NCI-H345 (cell line): ENCODE measurements at regions not wholly inside any gene's neighbourhood (a gene's known extent, or its start where the extent isn't known, plus 50 kb on each side); places are given as distances from the start of the nearest gene placed in this dataset.

Experiments used
- DNase-seq: peaks from one replicate; lab custom pipeline; 2025; lab: John Stamatoyannopoulos, UW

- no peak for DNase-seq
Observed at GRCh38 chr2:228707846-228708245, 526.4 kb upstream of the SPHKAP start.

DNA sequence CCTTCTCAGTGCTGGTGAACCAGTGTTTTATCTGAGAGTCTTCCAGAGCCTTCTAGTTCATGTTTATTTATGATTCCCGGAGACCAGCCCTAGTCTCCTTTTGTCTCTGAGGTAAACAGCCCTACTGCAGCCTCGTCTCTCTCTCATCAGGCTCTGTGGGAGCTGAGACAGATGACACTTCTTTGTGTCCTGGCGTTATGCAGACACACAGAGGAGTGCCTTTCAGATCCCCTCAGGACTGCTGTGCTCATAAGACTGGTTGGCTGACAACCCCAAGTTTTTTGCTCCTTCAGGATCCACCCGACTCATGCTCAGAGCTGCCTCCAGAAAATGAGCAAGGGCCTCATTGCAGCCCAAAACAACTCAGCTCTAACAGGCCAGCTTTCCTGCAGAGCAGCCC, 523.8 kb upstream of the SPHKAP start:
- peak; percentile 37 for DNase-seq

DNA sequence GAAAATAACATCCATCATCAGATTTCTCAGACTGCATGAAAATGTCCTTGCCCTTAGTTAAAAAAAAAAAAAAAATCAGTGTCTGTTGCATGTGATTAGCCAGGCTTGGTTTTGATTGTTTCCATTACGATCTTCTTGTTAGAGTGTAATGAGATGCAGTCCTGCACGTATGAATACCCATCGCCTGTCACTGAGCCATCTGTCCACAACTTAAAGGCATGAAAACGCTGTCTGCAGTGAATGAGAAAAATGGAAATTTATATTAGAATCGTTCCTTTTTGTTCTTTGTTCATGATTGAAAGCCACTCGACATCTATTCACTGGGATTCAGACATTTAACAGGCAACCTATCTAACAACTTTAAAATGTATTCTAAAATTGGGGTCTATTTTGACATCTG, 521.7 kb upstream of the SPHKAP start:
- no peak for DNase-seq

- no peak for DNase-seq
Observed at GRCh38 chr2:228701506-228701905, 520.0 kb upstream of the SPHKAP start.

GRCh38 chr2:228700638-228701037, 519.2 kb upstream of the SPHKAP start:
- DNase-seq = no peak

DNA sequence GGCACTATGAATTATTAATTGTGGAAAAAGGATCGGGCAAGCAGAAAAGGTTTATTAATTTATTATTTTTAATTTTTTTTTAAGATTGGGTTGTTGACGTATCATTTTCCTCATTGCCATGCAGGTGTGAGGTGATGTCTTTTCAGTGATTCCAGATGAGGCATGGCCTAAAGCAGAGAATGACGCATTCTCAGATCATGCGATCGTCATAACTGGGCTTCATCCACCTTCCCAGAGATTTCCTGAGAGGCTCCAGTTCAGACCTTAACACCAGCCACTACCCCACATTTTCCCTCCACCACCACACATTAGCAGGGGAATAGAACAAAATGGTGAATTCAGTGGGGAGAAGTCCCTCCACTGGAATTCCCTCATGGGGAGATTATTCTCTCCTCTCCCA, 518.4 kb upstream of the SPHKAP start:
- DNase-seq = no peak

DNA sequence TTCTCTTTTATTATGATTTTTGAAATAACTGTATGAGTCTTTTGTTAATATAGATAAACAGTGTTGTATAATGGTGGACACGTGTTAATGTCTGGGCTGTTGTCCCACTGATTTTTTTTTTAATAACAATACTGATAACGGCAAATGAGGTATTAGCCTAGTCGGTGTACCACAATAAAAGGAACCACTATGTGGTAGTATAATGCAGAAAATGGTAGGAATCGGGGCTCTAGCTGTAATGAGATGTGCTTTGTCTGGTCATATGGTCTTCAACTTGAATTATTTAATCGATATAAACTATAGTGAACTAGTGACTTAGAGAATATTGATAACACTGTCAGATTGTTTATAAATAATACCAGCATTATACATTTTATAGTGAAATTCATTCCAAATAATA, 517.9 kb upstream of the SPHKAP start:
- DNase-seq = no peak

DNA sequence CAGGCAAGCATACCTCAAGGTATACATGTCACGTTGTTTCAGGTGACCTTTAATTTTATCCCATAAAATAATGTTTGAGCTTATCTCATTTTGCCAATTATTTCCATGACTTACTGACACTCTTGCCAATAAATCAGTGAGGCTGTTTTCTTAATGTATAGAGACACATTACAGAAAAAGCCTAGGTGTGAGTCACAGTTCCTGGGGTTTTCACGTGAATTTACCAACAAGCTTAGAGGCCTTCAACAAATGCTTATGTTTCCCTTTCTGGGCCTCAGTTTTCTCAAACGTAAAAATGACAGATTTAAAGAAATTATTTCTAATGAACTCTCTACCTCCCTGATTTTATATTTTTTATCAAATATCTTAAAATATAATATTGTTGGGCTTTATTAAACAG, 517.5 kb upstream of the SPHKAP start:
- no peak for DNase-seq

DNA sequence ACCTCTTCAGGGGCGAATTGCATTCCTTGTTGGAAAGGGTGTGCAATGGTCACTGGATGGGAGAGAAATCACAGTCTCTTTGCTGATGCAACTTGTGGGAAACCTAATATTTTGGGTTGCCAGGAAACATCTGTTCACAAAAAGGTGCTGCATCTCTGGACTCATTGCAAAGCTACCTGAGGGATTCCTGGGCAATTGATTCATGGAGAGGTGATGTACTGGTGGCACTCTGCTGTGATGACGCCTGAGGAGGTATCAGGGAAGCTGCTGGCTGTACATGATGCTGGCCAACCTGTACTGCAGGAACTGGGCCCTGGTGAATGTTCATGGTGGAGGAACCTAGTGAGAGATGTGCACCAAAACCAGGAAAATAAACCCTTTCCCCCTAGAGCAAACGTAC, 516.0 kb upstream of the SPHKAP start:
- DNase-seq = no peak

DNA sequence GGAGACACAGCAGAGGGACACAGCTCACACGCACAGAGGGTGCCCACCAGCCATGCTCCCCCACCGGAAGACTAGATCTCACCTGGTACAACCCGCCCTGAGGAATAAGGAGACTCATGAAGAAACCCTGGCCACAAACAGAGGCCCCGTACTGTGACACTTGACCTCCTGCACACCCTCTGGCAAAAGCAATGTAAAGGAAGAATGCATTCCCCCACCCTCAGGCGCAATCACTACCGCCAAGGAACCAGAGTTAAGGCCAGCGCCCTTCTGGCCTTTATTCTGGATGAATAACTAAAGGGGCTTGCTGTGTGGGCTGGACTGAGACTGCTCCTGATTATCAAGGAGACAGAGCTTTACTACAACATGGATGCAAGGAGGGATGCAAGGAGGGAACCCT, 509.2 kb upstream of the SPHKAP start:
- no peak for DNase-seq

GRCh38 chr2:228689053-228689452, 507.6 kb upstream of the SPHKAP start:
- DNase-seq = peak; percentile 59

GRCh38 chr2:228688007-228688645, 506.6 kb upstream of the SPHKAP start:
- peak; percentile 85 for DNase-seq

DNA sequence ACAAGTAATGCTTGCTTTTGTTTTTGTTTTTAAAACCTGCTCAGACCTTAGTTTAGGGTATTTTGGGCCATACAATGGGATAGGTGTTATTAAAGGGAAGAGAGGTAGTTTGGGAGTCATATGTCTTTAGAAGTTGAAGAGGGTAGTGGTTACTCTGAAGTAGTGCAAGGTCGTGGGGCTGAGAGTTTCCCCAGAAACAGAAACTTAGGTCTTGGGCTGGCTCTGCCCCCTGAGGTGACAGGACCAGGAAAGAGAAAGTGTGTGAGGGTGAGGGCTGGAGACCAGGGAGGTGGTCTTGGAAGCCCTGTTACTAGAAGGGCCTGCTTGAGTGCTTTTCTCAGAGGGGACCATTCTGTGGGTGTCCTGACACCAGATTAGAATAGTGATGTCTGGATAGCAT, 500.5 kb upstream of the SPHKAP start:
- no peak for DNase-seq

DNA sequence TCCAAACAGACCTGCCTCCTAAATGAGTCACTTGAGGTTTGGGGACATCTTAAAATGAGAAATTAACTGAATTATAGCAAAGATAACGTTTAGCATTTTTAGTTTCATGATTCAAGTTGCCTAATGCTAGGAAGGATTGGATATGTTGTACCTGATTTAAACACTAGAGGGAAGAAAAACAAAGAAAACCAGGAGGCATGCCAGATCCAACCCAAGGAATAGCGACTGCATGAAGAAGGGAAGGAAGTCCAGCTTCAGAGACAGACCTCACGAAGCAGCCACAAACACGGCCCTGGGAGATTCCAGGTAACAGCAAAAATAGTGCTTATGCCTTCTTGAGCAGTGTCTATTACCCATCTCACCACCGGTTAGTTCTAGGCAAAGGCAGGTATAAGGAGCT, 499.9 kb upstream of the SPHKAP start:
- no peak for DNase-seq

- no peak for DNase-seq
Observed at GRCh38 chr2:228678110-228678509, 496.6 kb upstream of the SPHKAP start.

DNA sequence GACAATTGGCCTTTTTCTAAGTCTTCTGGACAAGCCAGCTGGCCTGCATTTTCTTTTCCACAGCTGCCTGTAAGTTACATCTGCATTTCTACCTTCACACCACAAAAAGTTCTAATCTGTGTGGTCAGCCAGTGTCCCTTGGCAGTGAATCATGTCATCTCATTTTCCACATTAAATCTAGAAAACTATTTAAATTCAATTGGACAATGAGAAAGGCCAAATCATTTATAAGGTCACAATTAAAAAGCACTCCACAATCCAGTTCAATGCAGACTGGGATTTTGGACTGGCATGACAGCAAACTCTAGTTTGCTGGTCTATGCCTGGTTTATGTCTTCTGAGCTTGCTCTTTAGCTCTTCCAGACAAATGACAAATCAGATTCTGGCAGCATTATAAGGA, 494.2 kb upstream of the SPHKAP start:
- no peak for DNase-seq

DNA sequence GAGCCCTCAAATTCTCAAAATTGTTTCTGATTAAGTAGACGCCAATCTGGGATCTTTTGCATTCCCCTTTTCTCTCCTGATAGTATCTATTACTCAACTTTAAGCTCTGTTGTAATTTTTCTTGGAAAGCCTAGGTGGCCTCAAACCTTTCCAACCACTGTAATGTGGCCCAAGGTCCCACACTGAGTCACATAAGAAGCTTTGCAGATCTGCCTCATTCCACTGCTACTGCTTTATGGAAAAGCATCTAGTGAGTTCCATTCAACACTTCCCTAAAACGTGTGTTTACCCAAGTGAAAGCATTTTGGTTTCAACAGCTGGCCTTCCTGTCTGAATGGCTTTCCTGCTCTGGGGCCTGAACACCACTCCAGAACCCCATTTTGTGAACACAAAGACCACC, 493.6 kb upstream of the SPHKAP start:
- DNase-seq = no peak

DNA sequence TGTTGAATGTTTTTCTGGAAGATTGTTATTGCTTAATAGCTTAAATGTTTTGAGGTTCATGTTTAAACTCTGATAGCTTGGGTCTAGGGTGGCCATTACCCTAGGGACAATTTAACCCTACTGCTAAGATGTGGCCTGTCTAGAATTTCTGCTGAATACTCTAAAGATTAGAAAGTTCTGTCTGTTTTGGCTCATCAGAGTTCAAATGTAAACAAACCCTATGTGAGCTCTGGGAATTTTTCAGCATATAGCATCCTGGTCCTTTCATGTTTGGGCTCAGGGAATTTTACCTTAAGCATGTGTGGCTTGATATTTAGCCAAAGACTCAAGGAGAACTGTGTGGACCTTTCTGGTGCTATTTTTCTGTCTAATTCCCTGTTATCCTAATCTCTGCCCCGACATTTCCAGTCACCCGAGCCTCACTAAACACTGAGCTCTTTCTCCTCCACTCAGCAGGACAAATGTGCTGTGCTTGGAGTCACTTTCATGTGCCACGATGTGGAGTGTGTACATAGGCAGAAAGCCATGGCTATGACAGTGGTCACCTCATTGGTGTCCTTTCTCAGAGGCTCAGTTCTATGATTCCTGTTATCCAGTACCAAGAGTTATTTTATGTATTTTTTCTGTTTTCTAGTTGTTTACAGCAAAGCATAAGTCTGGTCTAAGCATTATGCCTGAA, 492.5 kb upstream of the SPHKAP start:
- DNase-seq = peak; percentile 49

- no peak for DNase-seq
Observed at GRCh38 chr2:228669690-228670089, 488.2 kb upstream of the SPHKAP start.

- DNase-seq = no peak
Observed at GRCh38 chr2:228665232-228665631, 483.7 kb upstream of the SPHKAP start.

GRCh38 chr2:228658998-228659397, 477.5 kb upstream of the SPHKAP start:
- no peak for DNase-seq

GRCh38 chr2:228657807-228658402, 476.4 kb upstream of the SPHKAP start:
- DNase-seq = peak; percentile 80

DNA sequence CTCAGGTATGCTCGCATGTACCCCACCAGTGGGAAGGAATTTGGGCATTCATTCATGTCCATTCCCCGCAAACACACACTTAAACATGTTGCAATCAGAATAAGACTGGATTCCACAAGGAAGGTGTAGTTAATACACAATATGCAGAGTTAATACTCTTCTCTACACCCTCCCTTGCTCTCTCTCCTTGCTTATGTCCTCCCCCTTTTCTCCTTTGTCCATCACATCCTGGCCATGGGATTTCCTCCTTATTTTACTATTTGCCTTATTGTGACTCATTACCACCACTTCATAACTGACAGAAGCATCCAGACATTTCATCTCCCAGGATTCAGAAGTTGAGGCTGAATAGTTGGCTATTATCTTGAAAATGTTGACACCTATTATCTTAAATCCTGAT, 473.8 kb upstream of the SPHKAP start:
- DNase-seq = no peak

DNA sequence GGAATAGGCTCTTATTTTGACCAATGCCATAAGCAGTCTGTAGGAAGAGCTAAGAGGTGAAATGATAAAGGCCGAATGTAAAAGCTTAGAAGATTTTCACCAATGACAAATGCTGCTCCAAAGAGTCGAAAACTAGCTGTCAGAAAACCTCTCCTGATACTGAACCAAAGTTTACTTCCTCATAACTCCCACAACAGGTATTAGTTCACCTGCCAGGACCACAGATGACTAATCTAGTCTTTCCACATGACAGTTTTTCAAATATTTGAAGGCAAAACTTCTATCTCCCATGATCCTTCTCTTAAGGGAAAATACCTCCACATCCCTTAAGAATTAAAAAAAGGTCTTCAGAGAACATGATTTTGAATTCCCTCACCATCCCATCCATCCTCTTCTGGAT, 473.2 kb upstream of the SPHKAP start:
- DNase-seq = no peak
